ENCODE measurements at regions not wholly inside any gene's neighbourhood (a gene's known extent, or its start where the extent isn't known, plus 50 kb on each side); places are given as distances from the start of the nearest gene placed in this dataset.

DNA sequence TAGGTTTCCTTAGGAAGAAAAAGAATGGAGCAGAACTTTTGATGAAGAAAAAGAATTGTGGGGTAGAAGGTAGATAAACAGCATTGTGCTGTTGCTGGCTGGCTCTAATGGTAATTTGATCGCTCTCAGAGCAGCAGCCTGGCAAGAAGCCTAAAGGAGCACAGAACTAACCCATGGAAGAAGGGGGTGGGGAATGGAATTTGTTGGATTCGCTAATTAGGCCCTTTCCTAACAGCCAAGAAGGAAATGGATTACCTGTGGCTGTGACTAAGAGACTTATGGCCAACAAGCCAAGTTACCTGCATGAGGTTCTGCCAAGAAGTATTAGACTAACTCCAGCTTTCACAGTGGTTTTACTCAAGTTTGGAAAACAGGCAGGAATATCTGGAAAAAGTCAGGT is 210.6 kb downstream of the IKZF2 start (continued):
- TF ChIP-seq, protein P1, sequence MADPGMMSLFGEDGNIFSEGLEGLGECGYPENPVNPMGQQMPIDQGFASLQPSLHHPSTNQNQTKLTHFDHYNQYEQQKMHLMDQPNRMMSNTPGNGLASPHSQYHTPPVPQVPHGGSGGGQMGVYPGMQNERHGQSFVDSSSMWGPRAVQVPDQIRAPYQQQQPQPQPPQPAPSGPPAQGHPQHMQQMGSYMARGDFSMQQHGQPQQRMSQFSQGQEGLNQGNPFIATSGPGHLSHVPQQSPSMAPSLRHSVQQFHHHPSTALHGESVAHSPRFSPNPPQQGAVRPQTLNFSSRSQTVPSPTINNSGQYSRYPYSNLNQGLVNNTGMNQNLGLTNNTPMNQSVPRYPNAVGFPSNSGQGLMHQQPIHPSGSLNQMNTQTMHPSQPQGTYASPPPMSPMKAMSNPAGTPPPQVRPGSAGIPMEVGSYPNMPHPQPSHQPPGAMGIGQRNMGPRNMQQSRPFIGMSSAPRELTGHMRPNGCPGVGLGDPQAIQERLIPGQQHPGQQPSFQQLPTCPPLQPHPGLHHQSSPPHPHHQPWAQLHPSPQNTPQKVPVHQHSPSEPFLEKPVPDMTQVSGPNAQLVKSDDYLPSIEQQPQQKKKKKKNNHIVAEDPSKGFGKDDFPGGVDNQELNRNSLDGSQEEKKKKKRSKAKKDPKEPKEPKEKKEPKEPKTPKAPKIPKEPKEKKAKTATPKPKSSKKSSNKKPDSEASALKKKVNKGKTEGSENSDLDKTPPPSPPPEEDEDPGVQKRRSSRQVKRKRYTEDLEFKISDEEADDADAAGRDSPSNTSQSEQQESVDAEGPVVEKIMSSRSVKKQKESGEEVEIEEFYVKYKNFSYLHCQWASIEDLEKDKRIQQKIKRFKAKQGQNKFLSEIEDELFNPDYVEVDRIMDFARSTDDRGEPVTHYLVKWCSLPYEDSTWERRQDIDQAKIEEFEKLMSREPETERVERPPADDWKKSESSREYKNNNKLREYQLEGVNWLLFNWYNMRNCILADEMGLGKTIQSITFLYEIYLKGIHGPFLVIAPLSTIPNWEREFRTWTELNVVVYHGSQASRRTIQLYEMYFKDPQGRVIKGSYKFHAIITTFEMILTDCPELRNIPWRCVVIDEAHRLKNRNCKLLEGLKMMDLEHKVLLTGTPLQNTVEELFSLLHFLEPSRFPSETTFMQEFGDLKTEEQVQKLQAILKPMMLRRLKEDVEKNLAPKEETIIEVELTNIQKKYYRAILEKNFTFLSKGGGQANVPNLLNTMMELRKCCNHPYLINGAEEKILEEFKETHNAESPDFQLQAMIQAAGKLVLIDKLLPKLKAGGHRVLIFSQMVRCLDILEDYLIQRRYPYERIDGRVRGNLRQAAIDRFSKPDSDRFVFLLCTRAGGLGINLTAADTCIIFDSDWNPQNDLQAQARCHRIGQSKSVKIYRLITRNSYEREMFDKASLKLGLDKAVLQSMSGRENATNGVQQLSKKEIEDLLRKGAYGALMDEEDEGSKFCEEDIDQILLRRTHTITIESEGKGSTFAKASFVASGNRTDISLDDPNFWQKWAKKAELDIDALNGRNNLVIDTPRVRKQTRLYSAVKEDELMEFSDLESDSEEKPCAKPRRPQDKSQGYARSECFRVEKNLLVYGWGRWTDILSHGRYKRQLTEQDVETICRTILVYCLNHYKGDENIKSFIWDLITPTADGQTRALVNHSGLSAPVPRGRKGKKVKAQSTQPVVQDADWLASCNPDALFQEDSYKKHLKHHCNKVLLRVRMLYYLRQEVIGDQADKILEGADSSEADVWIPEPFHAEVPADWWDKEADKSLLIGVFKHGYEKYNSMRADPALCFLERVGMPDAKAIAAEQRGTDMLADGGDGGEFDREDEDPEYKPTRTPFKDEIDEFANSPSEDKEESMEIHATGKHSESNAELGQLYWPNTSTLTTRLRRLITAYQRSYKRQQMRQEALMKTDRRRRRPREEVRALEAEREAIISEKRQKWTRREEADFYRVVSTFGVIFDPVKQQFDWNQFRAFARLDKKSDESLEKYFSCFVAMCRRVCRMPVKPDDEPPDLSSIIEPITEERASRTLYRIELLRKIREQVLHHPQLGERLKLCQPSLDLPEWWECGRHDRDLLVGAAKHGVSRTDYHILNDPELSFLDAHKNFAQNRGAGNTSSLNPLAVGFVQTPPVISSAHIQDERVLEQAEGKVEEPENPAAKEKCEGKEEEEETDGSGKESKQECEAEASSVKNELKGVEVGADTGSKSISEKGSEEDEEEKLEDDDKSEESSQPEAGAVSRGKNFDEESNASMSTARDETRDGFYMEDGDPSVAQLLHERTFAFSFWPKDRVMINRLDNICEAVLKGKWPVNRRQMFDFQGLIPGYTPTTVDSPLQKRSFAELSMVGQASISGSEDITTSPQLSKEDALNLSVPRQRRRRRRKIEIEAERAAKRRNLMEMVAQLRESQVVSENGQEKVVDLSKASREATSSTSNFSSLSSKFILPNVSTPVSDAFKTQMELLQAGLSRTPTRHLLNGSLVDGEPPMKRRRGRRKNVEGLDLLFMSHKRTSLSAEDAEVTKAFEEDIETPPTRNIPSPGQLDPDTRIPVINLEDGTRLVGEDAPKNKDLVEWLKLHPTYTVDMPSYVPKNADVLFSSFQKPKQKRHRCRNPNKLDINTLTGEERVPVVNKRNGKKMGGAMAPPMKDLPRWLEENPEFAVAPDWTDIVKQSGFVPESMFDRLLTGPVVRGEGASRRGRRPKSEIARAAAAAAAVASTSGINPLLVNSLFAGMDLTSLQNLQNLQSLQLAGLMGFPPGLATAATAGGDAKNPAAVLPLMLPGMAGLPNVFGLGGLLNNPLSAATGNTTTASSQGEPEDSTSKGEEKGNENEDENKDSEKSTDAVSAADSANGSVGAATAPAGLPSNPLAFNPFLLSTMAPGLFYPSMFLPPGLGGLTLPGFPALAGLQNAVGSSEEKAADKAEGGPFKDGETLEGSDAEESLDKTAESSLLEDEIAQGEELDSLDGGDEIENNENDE (IDR thresholded peaks at IDR 0.05; ENCODE audit: low read depth, low read length) = no peak

Data from K562 (cell line).